HUES64 (cell line): ENCODE measurements at regions not wholly inside any gene's neighbourhood (a gene's known extent, or its start where the extent isn't known, plus 50 kb on each side); places are given as distances from the start of the nearest gene placed in this dataset.

Source experiments
- H3K27ac ChIP-seq: 2 replicates; pipeline ENCODE4 v1.7.0; 2013; ENCODE audit warnings: low read depth, low read length, inconsistent platforms
- H3K27me3 ChIP-seq: 2 replicates; pipeline ENCODE4 v1.6.1; 2013; ENCODE audit warnings: mild to moderate bottlenecking, low read length; ENCODE audit not compliant: insufficient read depth
- H3K36me3 ChIP-seq: 2 replicates; pipeline ENCODE4 v1.6.1; 2013; ENCODE audit warnings: mild to moderate bottlenecking, low read length; ENCODE audit not compliant: insufficient read depth
- H3K4me1 ChIP-seq: 2 replicates; pipeline ENCODE4 v1.6.1; 2013; ENCODE audit warnings: mild to moderate bottlenecking, low read length, moderate library complexity; ENCODE audit not compliant: insufficient read depth
- H3K4me3 ChIP-seq: 2 replicates; pipeline ENCODE4 v1.5.1; 2013; ENCODE audit warnings: mild to moderate bottlenecking, low read length, moderate library complexity
- H3K9ac ChIP-seq: 2 replicates; pipeline ENCODE4 v1.6.1; 2013; ENCODE audit warnings: mild to moderate bottlenecking, low read depth, low read length
- H3K9me3 ChIP-seq: 2 replicates; pipeline ENCODE4 v1.6.1; 2013; ENCODE audit warnings: low read depth, low read length; ENCODE audit not compliant: insufficient read depth
- WGBS: fragments of 150-250, 120-280 bp; methylation state at CpG from one replicate; pipeline ENCODE4 v1.1.7; 2013; ENCODE audit warnings: missing lambda C conversion rate; 5-methylcytosine and 5-hydroxymethylcytosine counted together

DNA sequence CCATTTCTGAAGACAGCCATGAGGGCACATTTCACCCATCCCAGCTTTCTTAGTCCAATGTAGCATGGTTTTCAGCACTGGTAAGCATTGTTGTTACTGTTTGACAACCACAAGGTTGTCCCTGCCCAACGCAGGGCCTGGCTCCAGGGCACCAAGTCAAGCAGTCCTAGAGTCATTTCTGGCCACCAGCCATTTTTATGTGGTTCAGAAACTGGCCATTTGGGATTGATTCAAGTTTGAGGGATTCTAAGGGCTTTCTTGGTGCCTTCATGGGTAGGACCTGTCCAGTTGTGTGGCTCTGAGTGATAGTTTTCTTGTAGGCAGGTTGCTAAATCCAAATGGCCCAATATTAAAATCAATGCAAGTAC is 535.4 kb upstream of the USP24 start:
- Histone ChIP-seq H3K27ac (no peak overlapping the region), H3K4me1 (no peaks in the 10 kb centered on the region), H3K36me3 (no peaks in the 10 kb centered on the region), H3K9me3 (peaks cover 6% of the 10 kb centered on the region; the same call in 1 of the 2 replicates), H3K27me3 (no peaks in the 10 kb centered on the region), H3K9ac (no peak overlapping the region), H3K4me3 (no peak overlapping the region)
- 94% methylated on average over 1 of the region's 1 CpG for WGBS

DNA sequence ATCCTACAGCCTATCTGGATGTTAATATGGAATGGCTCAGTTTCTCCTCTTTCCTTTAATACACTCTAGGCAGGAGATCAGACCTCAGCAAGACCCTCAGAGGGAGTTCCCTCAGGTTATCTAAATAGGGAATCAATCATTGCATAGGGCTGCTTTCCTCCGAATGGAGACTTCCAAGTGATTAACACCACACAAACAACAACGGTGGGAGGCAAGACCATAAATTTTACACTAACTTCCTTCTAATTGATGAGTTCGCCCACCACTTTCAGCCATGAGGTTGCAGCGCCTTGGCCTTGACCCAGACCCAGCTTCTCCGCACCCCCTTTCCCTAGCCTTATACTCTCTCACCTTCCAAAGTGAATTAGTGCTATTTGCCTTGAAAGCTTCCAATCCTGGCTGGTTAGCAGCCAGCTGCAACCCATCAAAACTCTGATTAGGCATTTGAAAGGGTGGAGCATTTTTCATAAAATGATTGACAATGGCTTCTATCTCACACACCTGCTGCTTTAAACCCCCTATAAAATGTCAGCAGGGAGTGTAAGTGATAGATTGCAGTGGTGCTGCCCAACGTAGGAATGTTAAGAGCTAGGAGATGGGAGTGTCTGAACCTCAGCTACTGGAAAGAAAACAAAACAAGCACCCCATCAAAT is 534.9 kb upstream of the USP24 start:
- Histone ChIP-seq H3K9me3 (peaks cover 6% of the 10 kb centered on the region; the same call in 1 of the 2 replicates), H3K36me3 (no peaks in the 10 kb centered on the region), H3K4me1 (no peaks in the 10 kb centered on the region), H3K4me3 (no peak overlapping the region), H3K27me3 (no peaks in the 10 kb centered on the region), H3K27ac (no peak overlapping the region), H3K9ac (no peak overlapping the region)
- 89% methylated on average over 5 of the region's 6 CpGs for WGBS

DNA sequence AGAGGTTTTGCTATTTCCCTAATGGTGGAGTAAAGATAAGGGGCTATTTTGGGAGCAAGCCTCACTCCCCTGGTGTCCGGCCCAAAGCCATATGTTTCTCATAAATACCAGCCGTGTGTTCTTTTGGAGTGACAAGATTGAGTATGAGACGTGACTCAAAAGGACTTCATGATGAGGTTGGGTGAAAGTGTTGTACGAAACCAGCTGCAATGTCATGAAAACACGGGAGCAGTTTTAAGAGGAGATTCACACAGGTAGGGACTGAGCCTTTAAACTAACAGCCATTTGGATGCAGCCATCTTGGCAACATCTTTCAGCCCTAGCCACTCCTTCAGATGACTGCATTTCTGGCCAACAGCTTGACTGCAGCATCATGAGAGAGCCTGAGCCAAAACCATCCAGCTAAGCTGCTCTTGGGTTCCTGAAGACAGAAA is 532.3 kb upstream of the USP24 start:
- H3K27ac ChIP-seq: no peak overlapping the region
- no peak overlapping the region for H3K4me3 ChIP-seq
- no peaks in the 10 kb centered on the region for H3K4me1 ChIP-seq
- no peaks in the 10 kb centered on the region for H3K36me3 ChIP-seq
- H3K27me3 ChIP-seq: no peaks in the 10 kb centered on the region
- peaks cover 6% of the 10 kb centered on the region; the same call in 1 of the 2 replicates for H3K9me3 ChIP-seq
- 98% methylated on average over 5 of the region's 5 CpGs for WGBS
- no peak overlapping the region for H3K9ac ChIP-seq

DNA sequence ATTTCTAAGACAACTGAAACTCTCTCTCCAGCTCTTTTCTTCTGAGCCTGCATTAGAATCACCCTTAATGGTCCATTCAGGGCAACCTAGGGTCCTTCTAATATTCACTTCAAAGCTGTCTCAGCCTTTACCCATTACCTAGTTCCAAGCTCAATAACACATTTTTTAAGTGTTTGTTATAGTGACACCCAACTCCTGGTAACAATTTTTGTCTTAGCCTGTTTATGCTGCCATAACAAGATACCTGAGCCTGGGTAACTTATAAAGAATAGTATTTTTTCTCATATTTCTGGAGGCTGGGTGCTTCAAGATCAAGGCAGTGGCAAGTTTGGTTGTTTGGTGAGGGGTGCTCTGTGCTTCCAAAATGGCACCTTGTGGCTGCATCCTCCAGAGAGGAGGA is 531.5 kb upstream of the USP24 start:
- H3K4me3 ChIP-seq: no peak overlapping the region
- no peaks in the 10 kb centered on the region for H3K36me3 ChIP-seq
- H3K27ac ChIP-seq: no peak overlapping the region
- no peak overlapping the region for H3K9ac ChIP-seq
- peaks cover 6% of the 10 kb centered on the region; the same call in 1 of the 2 replicates for H3K9me3 ChIP-seq
- peaks cover 5% of the 10 kb centered on the region for H3K4me1 ChIP-seq
- H3K27me3 ChIP-seq: no peaks in the 10 kb centered on the region

DNA sequence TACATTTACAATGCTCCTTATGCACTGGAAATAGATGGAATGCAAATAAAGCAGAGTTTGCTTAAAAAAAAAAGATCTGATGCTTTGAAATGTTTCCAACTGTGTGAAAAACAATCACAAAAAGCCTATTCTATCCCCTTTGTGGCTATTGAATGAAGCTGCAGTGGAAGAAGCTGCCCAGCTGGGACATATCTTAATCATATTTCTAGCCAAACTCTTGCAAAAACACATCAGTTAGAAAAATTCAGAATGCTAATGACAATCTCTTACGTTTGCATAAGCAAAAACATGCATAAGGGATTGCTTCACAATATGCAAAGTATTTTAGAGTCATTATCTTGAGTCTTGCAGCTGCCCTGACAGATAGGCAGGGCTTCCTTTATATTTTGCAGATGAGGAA is 526.4 kb upstream of the USP24 start:
- Histone ChIP-seq H3K9me3 (peaks cover 2% of the 10 kb centered on the region; the same call in 1 of the 2 replicates), H3K4me1 (peaks cover 12% of the 10 kb centered on the region), H3K9ac (no peak overlapping the region), H3K36me3 (no peaks in the 10 kb centered on the region), H3K27ac (no peak overlapping the region), H3K4me3 (no peak overlapping the region), H3K27me3 (no peaks in the 10 kb centered on the region)
- WGBS: 86% methylated on average over 1 of the region's 1 CpG

DNA sequence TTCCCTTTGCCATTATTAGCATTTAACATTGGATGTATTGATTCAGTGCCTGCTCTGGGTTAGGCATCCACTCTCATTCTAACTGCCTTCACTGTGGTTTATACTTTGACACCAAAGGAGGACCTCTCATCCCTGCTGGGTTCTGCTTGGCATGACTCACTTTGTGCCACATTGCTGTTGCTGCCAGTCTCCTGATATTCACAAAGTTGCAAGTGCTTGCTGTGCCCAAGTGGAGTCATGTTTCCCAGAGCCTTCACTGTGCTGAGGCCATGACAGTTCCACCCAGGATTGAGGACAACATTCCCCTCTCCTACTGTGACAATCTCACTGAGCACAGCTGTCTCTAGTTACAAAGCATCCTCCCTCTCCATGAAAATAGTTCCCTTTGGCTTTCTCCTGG is 519.9 kb upstream of the USP24 start:
- H3K36me3 ChIP-seq: no peaks in the 10 kb centered on the region
- H3K4me1 ChIP-seq: no peaks in the 10 kb centered on the region
- H3K4me3 ChIP-seq: no peak overlapping the region
- no peaks in the 10 kb centered on the region for H3K9me3 ChIP-seq
- H3K27me3 ChIP-seq: no peaks in the 10 kb centered on the region
- H3K27ac ChIP-seq: no peak overlapping the region
- H3K9ac ChIP-seq: no peak overlapping the region

DNA sequence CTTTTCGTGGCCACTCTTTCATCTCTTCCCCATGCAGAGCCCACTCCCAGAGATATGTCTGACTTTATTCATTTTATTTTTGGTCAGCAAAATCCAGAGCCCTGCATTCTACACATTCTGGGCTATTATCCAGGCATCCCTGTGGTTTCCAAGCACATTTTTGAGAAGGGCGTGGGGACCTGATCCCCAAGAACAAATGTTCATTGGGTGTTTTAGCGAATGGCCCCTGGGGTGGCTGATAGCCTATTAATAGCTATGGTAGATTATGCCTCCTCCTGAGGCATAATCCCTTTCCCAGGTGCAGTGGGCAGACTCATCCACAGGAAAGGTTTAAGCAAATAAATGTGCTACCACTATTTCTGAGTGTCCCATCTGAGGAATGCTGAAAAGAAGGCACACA is 511.8 kb upstream of the USP24 start:
- no peak overlapping the region for H3K27ac ChIP-seq
- 93% methylated on average over 3 of the region's 3 CpGs for WGBS

DNA sequence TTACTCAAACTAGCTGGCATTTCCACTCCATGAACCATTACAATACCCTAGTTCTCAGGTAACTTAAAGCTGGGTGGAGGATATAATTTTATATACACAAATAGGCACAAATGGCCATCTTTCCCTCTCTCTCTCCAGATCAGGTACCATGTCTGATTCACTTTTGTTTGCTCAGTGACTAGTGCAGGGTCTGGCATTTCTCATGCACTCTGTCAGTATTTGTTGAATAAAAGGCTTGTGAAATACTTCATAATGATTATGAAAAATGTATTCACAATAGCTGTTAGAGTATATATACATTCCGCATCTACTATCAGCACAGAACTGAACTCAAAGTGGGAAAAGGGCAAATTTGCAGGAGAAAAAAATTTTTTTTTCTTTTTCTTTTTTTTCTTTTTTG is 510.2 kb upstream of the USP24 start:
- Histone ChIP-seq H3K9ac (no peak overlapping the region), H3K27me3 (no peaks in the 10 kb centered on the region), H3K27ac (no peak overlapping the region), H3K4me1 (peaks cover 4% of the 10 kb centered on the region), H3K4me3 (no peak overlapping the region), H3K36me3 (no peaks in the 10 kb centered on the region), H3K9me3 (no peaks in the 10 kb centered on the region)
- no CpG with 5 or more reads among the region's 1 CpG for WGBS

More for the DNA sequence above, 511.8 kb upstream of the USP24 start:
- Histone ChIP-seq H3K4me1 (no peaks in the 10 kb centered on the region), H3K4me3 (no peak overlapping the region), H3K27me3 (no peaks in the 10 kb centered on the region), H3K36me3 (no peaks in the 10 kb centered on the region), H3K9me3 (no peaks in the 10 kb centered on the region), H3K9ac (no peak overlapping the region)

DNA sequence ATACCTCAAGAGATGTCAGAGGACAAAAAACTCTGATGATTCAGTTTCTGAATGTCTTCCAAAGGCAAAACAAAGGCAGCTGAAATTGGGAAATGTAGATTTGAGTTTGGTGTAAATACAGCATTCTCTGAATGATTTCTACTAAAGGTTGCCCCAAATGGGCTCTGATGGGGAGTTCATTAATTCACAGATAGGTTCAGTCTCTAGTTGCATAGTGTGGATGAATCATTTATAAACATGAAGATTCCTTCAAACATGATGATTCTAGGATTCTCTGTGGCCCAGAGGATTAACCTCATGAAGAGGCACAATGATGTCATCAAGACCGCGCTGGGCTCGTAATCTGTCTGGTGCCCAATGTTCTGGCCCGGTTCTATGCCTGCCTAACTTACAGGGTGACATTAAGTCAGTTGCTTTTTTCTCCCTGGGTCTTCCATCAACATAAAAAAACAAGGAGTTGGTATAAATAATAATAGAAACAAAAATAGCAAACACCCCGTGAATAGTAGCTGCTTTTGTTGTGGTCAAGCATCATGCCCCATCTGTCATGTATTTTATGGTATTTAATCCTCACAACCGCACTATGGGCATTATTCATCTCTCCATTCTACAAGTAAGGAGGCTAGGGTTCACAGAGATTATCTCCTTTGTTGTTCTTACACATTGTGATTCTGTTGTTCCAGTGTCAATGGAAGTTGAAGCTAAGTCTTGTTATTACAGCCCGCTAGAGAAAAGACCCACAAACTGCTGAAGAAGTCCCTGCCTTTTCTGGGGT is 509.6 kb upstream of the USP24 start:
- H3K9ac ChIP-seq: no peak overlapping the region
- no peak overlapping the region for H3K27ac ChIP-seq
- 97% methylated on average over 5 of the region's 7 CpGs for WGBS
- H3K9me3 ChIP-seq: no peaks in the 10 kb centered on the region
- H3K36me3 ChIP-seq: no peaks in the 10 kb centered on the region
- H3K4me1 ChIP-seq: peaks cover 11% of the 10 kb centered on the region
- H3K4me3 ChIP-seq: no peak overlapping the region
- H3K27me3 ChIP-seq: no peaks in the 10 kb centered on the region

DNA sequence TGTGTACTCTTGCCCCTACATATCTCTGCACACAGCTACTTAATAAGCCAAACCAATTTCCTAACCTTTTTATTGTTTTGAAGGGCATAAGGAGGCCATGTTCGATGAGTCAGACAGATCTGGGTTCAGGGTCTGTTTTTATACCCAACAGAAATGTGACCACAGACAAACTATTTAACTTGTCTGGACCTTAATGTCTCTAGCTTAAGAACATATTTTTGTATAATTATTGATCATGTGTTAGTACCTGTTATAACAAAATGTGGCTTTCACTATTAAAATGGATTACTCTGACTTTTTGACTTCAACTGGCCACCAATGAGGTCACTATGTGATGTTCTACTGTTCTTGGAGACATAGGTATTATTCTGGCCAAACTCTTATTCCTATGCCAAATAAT is 507.8 kb upstream of the USP24 start:
- H3K27me3 ChIP-seq: no peaks in the 10 kb centered on the region
- H3K9ac ChIP-seq: no peak overlapping the region
- no peak overlapping the region for H3K27ac ChIP-seq
- H3K4me3 ChIP-seq: no peak overlapping the region
- WGBS: 100% methylated on average over 1 of the region's 1 CpG
- H3K36me3 ChIP-seq: no peaks in the 10 kb centered on the region
- peaks cover 27% of the 10 kb centered on the region for H3K4me1 ChIP-seq
- H3K9me3 ChIP-seq: no peaks in the 10 kb centered on the region

DNA sequence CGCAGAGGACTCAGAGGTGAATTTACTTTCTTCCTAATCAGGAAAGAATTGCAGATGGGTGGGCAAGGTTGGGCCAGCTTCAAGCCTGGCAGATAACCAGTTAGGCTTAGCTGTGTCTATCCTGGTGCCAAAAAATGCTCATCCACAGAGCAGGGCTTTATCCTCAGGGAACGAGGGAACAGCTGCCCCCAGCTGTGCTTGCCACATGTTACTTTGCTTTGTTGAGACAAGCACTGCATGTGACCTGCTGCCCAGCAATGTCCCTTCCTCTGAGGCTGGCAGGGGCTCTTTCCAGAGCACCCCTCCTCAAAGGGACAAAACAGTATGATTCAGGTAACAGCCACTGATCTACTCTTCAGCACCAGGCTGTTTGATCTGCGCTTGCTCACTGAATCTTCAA is 505.1 kb upstream of the USP24 start:
- no peak overlapping the region for H3K27ac ChIP-seq
- no peaks in the 10 kb centered on the region for H3K9me3 ChIP-seq
- peaks cover 27% of the 10 kb centered on the region for H3K4me1 ChIP-seq
- 59% methylated on average over 3 of the region's 3 CpGs for WGBS
- no peak overlapping the region for H3K4me3 ChIP-seq
- H3K9ac ChIP-seq: no peak overlapping the region
- no peaks in the 10 kb centered on the region for H3K36me3 ChIP-seq
- H3K27me3 ChIP-seq: no peaks in the 10 kb centered on the region
